ENCODE measurements at regions not wholly inside any gene's neighbourhood (a gene's known extent, or its start where the extent isn't known, plus 50 kb on each side); places are given as distances from the start of the nearest gene placed in this dataset.

DNA sequence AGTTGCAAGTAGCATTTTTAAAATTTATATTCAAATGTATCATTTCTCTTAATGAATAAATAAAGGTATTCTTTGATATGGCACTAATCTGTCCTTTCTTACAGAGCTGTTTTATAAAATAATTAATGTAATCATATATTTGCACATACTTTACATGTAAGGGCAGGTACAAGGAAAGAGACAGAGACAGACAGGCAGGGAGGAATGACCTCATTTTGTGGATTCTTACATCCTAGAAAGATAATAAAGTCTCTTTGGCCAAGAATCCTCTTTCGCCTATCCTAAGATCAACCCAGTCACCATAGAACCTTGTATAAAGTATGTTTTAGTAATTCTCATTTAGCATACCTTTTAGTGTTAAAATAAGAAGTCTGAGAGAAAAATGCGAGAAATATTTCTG lies 98.5 kb upstream of the CTSO start:
- no peak for DNase-seq

DNA sequence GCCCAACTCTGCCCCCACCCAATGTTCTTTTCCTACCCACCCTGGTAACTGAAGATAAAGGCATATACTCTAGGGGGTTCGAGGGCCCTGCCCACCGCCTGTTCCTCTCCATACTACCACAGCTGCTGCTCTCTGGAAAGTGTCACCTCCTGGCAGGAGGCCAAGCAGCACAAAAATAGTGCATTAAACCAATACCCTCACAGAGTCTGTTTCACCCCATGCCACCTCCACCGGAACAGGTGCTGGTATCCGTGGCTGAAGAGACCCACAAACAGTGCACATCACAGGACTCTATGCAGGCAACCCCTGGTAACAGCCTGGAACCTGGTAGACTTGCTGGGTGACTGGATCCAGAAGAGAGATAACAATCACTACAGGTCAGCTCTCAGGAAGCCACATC lies 85.1 kb upstream of the CTSO start:
- no peak for DNase-seq

DNA sequence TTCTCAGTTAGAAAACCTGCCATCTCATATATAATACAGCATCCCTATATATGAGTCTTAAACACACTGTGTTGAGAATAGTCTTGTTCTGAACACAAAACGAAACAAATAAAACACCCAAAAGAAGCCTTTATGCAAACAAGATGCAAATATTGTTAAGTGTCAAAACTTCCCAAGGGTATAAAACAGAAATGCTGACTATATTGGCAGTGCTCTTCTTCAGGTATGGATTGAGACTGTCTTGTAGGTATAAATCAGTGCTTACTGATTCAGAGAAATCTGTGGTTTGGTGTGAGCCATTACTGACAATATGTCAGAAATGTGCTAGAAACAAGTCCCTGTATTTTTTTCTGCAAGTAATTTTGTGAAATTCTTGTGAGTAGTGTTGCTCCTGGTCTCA lies 82.8 kb upstream of the CTSO start:
- DNase-seq, result no peak

DNA sequence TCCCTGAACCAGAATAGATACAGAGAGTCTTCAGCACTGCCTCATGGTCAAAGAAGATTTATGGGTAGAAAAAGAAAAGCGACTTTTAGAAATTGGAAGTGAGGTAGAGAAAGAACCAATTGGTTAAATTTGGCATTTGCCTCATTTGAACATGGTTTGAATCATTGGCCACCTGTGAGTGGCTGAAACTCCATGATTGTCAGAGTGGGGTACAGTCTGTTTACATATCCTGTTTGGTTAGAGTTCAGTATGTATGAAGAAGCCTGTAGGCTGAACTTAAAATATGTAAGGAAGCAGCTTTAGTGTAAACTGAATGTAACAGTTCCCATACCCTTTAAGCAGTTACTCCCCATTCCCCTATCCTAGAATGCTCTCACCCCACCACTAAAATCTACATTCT lies 76.0 kb upstream of the CTSO start:
- DNase-seq, result no peak

DNA sequence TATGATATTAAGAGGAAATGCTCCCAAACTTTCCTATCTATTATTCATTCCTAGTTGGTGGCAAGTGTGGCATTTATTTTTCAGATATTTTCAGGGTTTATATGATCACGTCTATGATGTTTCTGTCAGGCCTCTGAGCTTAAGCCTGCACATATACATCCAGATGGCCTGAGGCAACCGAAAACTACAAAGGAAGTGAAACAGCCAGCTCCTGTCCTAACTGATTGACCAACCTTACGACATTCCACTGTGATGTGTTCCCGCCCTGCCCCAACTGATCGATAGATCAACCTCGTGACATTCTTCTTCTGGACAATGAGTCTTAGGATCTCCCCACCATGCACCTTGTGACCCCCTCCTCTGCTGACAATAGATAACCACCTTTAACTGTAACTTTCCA lies 67.6 kb upstream of the CTSO start:
- DNase-seq, result no peak

DNA sequence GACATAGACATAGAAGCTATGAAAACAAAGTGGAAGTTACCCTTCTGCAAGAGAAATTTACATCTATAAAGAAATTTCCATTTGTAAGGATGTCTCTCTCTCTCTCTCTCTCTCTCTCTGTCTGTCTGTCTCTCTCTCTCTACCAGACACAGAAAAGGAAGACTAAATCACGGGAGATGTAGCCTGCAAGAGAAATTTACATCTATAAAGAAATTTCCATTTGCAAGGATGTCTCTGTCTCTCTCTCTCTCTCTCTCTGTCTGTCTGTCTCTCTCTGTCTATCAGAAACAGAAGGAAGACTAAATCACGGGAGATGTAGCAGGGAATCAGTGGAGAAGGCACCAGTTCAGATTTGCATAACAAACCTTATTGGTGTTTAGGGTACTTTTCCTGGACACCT lies 65.6 kb upstream of the CTSO start:
- no peak for DNase-seq

DNA sequence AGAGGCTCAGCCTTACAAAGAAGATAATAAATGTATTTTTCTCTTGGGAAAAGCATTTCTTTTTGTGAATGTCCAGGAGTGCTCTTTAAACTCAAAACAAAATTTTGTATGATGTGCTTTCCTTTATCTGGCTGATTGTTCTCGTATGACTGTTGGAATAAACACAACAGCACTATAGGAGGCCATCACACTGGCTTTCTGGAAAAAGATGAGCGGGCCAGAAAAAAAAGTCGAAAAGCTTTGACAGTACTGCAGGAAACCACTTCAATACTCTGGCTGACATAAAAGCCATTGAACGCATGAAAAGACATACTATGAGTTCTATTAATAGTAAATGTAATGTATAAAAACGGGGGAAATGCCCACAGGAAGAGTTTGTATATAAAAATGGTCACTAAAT lies 64.7 kb upstream of the CTSO start:
- DNase-seq, result no peak

DNA sequence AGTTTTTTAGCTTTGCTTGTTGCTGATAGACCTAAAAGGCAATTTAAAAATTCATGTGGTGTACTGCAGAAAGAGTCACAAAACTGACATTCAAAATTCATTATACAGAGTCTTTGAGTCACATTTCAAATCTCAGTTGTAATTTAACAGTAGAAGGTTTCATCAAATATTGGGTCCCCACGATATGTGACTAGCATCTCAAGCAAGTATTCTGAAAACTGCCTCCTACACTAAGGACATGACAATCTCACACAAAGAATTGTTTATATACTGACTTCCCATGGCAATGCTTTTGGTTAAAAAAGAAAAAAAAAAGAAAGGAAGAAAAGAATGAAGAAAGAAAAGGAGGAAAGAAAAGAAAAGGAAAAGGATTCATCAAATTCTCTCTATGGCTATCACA lies 62.1 kb upstream of the CTSO start:
- no peak for DNase-seq

DNA sequence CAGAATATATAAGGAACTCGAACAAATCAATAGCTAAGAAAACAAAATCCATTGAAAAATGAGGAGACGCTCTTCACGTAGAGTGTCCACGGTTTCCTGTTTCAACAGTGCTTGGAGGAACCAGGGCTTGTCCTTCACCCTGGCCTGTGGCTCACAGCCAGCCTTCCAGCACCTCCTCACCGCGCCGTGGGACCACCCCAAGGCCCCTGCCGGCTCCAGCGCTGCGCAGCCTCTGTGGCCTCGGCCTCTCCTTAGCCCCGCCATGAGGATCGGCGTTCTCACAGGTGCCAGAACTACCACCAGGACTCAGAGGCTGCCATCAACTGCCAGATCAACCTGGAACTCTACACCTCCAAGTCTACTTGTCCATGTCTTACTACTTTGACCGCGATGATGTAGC lies 52.5 kb upstream of the CTSO start:
- no peak for DNase-seq
